ENCODE measurements at regions not wholly inside any gene's neighbourhood (a gene's known extent, or its start where the extent isn't known, plus 50 kb on each side); places are given as distances from the start of the nearest gene placed in this dataset.

GRCh38 chr2:64846177-64846576, 143.0 kb upstream of the SLC1A4 start:
- Histone ChIP-seq H3K4me1 (ENCODE audit: control insufficient read depth, insufficient read depth, low read length) (peaks cover 4% of the 10 kb centered on the region), H3K36me3 (ENCODE audit: control insufficient read depth, insufficient read depth, low read length) (no peaks in the 10 kb centered on the region), H3K9me3 (ENCODE audit: control insufficient read depth, insufficient read depth, low read length) (no peaks in the 10 kb centered on the region), H3K4me3 (ENCODE audit: low read length) (no peak overlapping the region), H3K27me3 (ENCODE audit: control insufficient read depth, insufficient read depth, low read length) (no peaks in the 10 kb centered on the region), H3K27ac (ENCODE audit: low read length) (no peak overlapping the region)
- DNase-seq (no peak), ATAC-seq (no peak)
- Mint-ChIP-seq H3K9me3 (no peaks in the 10 kb centered on the region), H3K27me3 (ENCODE audit: low read depth in 2 of 2) (no peaks in the 10 kb centered on the region), H3K27ac (no peak overlapping the region), H3K36me3 (no peaks in the 10 kb centered on the region), H3K4me1 (peaks cover 0 to 7% of the 10 kb centered on the region in 2 donors), H3K4me3 (no peak overlapping the region)
- 94% methylated on average over 2 of the region's 3 CpGs for WGBS (ENCODE audit: insufficient coverage)
- no peak for TF ChIP-seq CTCF (IDR thresholded peaks at IDR 0.05)
- intact Hi-C loops (cut with micrococcal nuclease) = no loop called here

- no peak for TF ChIP-seq CTCF (IDR thresholded peaks at IDR 0.05)
- Histone ChIP-seq H3K9me3 (ENCODE audit: control insufficient read depth, insufficient read depth, low read length) (no peaks in the 10 kb centered on the region), H3K27ac (ENCODE audit: low read length) (no peak overlapping the region), H3K27me3 (ENCODE audit: control insufficient read depth, insufficient read depth, low read length) (no peaks in the 10 kb centered on the region), H3K36me3 (ENCODE audit: control insufficient read depth, insufficient read depth, low read length) (no peaks in the 10 kb centered on the region), H3K4me1 (ENCODE audit: control insufficient read depth, insufficient read depth, low read length) (peaks cover 9% of the 10 kb centered on the region), H3K4me3 (ENCODE audit: low read length) (no peak overlapping the region)
- Mint-ChIP-seq H3K4me1 (no peaks in the 10 kb centered on the region), H3K36me3 (no peaks in the 10 kb centered on the region), H3K27ac (no peak overlapping the region), H3K4me3 (no peak overlapping the region), H3K9me3 (no peaks in the 10 kb centered on the region), H3K27me3 (ENCODE audit: low read depth in 2 of 2) (peaks cover 0 to 2% of the 10 kb centered on the region in 2 donors)
- DNase-seq = no peak
- ATAC-seq = no peak
- intact Hi-C loops (cut with micrococcal nuclease) = no loop called here
- 91% methylated on average over 5 of the region's 5 CpGs for WGBS (ENCODE audit: insufficient coverage)
These were observed 141.3 kb upstream of the SLC1A4 start for GRCh38 chr2:64847930-64848329.

GRCh38 chr2:64848363-64848762, 140.8 kb upstream of the SLC1A4 start:
- no peak for ATAC-seq

More at GRCh38 chr2:64848363-64848762, 140.8 kb upstream of the SLC1A4 start:
- Mint-ChIP-seq H3K4me1 (no peaks in the 10 kb centered on the region), H3K27ac (no peak overlapping the region), H3K27me3 (ENCODE audit: low read depth in 2 of 2) (peaks cover 0 to 2% of the 10 kb centered on the region in 2 donors), H3K4me3 (no peak overlapping the region), H3K9me3 (no peaks in the 10 kb centered on the region), H3K36me3 (no peaks in the 10 kb centered on the region)
- Histone ChIP-seq H3K4me3 (ENCODE audit: low read length) (no peak overlapping the region), H3K9me3 (ENCODE audit: control insufficient read depth, insufficient read depth, low read length) (no peaks in the 10 kb centered on the region), H3K27ac (ENCODE audit: low read length) (no peak overlapping the region), H3K27me3 (ENCODE audit: control insufficient read depth, insufficient read depth, low read length) (no peaks in the 10 kb centered on the region), H3K36me3 (ENCODE audit: control insufficient read depth, insufficient read depth, low read length) (no peaks in the 10 kb centered on the region), H3K4me1 (ENCODE audit: control insufficient read depth, insufficient read depth, low read length) (peaks cover 13% of the 10 kb centered on the region)
- DNase-seq = no peak
- 80% methylated on average over 5 of the region's 5 CpGs for WGBS (ENCODE audit: insufficient coverage)
- intact Hi-C loops (cut with micrococcal nuclease) = no loop called here
- TF ChIP-seq CTCF (IDR thresholded peaks at IDR 0.05) = no peak

Measured in natural killer cell (primary cell).